HuH-7 (cell line): ENCODE measurements at regions not wholly inside any gene's neighbourhood (a gene's known extent, or its start where the extent isn't known, plus 50 kb on each side); places are given as distances from the start of the nearest gene placed in this dataset.
"Not testable (repeated sequence)": the region's sequence is repeated elsewhere in the genome, so short reads cannot be mapped to it uniquely, and the experiment has no call there.

Source experiments
- DNase-seq: peaks from one replicate; pipeline ENCODE4 v3.0.0; 2011; ENCODE audit warnings: low spot score

DNA sequence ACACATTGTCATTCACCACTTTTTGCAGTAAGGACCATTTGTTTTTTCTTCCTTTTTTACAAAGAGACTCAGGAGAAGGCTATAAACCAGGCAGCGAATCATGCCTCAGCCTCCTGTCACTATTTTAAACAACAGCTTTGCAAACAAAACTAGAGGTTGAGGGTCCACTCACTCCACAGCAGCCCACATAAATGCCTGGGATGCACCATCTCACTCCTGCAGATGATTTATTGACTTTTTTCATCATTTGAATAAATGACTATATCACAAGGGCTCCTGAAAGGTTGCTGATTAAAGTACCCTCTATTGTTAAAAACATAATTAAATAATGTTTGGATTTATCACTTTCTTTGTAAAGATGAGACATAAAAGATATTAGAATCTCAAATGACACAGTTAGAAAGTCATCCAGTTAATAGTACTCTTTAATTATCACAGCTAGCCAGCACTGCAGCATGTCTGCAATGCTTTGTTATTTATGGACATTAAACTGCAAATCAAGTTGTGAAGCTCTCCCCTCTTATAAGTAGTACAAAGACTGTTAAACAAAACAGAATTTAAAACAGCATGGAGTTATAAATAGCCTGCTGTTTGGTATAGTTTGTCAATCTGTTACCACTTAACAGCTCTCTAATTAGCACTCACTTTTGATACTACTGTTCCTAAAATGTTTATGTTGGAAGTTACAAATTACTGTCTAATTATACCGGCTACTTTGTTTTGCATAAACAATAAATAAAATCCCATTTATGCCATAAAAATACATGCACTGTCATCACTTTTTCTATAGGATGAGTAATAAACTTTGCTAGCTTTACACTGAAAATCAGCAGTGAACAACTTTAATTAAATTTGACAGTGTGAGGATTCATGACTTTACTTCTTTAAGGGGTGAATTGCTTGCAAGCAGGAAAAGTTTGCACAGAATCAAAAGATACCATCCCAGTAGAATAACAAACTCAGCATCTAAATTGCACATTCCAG, 853.2 kb downstream of the UQCRFS1 start:
- no peak for DNase-seq

DNA sequence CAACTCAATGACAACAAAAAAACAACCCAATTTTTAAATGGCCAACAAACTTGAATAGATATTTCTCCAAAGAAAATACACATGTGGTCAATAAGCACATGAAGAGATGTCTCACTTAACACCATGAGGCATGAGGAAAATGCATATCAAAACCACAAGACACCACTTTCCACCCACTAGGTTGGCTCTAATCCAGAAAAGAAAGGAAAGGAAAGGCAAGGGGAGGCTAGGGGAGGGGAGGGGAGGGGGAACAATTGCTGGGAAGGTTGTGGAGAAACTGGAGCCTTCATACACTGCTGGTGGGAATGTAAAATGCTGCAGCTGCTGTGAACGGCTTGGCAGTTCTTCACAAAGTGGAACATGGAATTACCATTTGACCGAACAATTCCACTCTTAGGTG, 854.3 kb downstream of the UQCRFS1 start:
- DNase-seq: no peak

- no peak for DNase-seq
Measured at GRCh38 chr19:28351761-28352160, 861.2 kb downstream of the UQCRFS1 start.

DNA sequence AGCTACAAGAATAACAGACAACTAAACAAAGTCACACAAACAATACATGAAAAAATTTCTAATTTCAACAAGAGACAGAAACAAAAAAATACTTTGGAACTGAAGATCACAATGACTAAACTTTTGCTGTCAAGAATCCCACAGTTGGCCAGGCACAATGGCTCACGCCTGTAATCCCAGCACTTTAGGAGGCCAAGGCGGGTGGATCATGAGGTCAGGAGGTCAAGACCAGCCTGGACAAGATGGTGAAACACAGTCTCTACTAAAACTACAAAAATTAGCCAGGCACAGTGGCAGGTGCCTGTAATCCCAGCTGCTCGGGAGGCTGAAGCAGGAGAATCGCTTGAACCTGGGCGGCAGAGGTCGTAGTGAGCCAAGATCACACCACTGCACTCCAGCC, 861.6 kb downstream of the UQCRFS1 start:
- DNase-seq: not testable (repeated sequence)

- no peak for DNase-seq
Measured at GRCh38 chr19:28350673-28351072, 862.3 kb downstream of the UQCRFS1 start.

- no peak for DNase-seq
Measured at GRCh38 chr19:28350037-28350436, 862.9 kb downstream of the UQCRFS1 start.

GRCh38 chr19:28349604-28350003, 863.3 kb downstream of the UQCRFS1 start:
- DNase-seq: no peak

DNA sequence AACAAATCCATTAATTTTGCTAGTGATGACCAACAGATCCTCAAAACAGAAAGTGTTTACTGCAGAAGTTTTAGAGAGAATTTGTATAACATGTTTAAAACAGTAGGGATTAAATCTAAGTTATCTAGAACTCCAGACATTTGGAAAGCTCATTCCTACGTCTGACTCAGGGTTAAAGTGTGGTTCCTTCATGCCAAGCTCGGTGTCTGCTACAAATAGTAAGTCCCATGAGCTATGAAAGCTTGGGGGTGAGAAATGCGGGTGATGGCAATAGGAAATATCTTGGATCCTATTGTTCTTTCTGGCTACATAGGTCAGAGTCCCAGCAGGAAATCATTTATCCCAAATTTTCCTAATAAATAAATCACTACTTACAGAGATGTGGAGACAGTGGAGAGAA, 867.1 kb downstream of the UQCRFS1 start:
- no peak for DNase-seq

- no peak for DNase-seq
Measured at GRCh38 chr19:28341810-28342350, 871.1 kb downstream of the UQCRFS1 start.

DNA sequence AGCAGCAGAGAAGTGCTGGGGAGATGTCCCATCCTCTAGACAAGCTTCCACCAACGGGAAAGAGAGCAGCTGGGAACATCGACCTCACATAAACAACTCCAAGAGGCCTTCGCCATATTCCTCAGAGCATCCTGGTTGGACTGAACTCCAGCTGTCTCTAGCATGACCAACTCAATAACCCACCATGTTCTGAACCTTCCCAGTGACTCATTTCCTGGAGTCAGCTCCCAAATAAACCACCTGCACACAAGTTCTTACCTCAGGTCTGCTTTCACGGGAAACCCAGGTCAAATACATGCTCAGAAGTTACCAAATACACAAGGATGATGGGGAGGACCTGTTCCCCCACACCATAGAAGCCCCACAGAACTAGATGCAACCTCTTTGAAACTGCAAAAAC, 878.5 kb downstream of the UQCRFS1 start:
- no peak for DNase-seq

GRCh38 chr19:28333909-28334308, 879.0 kb downstream of the UQCRFS1 start:
- DNase-seq: no peak

DNA sequence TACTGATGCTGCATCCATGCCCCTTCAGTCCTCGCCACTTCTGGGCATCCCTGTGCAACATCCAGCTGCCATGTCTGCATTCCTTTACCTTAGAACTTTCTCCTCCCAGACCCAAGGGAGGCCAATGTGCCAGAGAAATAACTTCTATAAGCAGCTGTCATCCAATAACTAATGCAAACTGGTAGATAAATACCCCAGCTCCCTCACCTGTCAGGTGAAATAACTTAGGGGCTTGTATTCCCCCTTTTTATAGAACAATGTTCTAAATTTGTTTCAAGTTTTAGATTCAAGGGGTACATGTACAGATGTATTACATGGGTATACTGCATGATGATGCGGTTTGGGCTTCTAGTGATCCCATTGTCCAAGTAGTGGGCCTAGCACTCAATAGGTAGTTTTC, 880.1 kb downstream of the UQCRFS1 start:
- DNase-seq: no peak

- DNase-seq: no peak
Measured at GRCh38 chr19:28332351-28332750, 880.6 kb downstream of the UQCRFS1 start.

GRCh38 chr19:28331596-28331995, 881.4 kb downstream of the UQCRFS1 start:
- DNase-seq: no peak

DNA sequence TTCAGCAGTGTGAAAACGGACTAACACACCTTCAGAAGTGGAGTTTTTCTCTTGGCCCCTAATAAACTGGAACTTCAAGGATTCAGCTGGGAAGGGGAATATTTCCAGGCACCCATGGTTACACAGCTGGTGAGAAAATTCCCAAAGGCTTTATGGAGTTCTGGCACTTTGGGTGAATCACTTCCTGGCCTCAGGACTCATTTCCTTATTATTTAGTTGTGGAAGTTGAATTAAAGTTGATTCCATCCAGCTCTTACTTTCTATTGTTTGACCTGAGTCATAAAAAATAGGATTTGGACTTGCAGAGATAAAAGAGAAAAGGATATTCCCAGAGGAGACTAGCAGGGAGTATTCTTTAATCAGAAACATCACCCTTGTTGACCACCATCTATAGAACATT, 882.1 kb downstream of the UQCRFS1 start:
- DNase-seq: no peak

DNA sequence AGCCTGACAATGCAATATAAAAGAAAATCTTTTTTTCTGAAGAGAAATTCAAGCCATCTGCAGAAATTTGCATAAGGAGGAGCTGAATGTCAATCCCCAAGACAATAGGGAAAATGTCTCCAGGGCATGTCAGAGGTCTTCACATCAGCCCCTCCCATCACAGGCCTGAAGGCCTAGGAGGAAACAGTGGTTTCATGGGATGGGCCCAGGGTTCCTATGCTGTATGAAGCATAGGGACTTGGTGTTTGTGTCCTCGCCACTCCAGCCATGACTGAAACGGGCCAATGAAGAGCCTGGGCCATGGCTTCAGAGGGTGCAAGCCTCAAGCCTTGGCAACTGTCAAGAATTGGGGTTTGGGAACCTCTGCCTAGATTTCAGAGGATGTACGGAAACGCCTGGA, 883.5 kb downstream of the UQCRFS1 start:
- no peak for DNase-seq

- DNase-seq: no peak
Measured at GRCh38 chr19:28327905-28328304, 885.0 kb downstream of the UQCRFS1 start.

GRCh38 chr19:28326746-28327145, 886.2 kb downstream of the UQCRFS1 start:
- no peak for DNase-seq

DNA sequence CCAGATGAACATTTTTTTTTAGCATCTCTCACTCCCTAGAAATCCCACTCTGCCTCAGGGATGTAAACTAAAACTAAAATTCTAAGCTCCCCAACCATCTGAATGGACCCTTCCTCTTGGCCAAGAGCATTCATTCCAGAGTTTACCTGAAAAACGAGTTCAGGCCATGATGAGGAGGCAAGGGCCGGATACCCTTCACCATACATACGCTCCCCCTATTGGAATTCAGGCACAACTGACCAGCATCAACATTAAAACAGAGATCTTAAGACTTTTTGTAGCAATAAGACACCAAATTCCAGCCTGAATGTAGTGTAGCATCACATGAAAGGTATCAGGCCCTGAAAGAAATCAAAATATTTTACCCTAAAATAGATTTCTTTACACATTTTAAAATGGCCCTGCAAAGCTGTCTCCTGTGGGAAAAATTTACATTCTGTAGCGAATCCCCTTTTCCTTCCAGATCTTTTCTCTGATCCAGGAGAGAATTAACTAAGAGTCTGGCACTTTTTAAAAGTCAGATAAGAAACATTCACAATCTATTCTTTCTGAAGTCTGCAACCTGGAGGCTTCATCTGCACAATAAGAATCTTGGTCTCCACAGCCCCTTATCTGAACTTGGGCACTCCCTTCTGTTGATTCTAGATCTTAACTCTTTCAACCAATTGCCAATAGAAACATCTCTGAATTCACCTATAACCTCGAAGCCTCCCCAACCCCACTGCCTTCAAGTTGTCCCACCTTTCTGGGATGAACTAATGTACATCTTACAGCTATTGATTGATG, 888.5 kb downstream of the UQCRFS1 start:
- DNase-seq: no peak

DNA sequence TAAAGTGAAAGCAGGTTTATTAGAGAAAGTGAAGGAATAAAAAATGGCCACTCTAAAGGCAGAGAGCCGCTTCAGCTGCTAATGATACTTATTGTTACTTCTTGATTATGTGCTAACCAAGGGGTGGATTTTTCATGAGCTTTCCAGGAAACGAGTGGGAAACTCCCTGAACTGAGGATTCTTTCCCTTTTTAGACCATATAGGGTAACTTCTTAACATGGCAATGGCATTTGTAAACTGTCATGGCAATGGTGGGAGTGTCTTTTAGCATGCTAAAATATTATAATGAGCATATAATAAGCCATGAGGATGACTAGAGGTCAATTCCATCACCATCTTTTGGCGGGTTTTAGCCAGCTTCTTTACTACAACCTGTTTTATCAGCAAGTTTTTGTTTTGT, 890.0 kb downstream of the UQCRFS1 start:
- DNase-seq: no peak

- no peak for DNase-seq
Measured at GRCh38 chr19:28322491-28322890, 890.5 kb downstream of the UQCRFS1 start.

DNA sequence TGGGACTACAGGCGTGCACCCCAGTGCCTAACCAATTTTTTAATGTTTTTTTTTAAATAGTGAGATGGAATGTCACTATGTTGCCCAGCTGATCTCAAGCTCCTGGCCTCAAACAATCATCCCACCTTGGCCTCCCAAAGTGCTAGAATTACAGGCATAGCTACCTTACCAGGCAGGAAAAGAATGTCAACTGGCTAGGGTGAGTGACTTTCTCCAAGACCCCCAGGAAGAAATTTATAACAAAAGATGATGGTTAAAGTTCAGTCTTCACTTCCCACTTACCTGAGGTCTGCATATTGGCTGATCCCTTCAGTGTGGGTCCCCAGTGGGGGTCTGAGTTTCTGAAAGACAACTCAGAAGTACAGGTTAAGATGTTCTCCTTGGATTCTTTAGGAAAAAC, 893.0 kb downstream of the UQCRFS1 start:
- no peak for DNase-seq

- no peak for DNase-seq
Measured at GRCh38 chr19:28319227-28319626, 893.7 kb downstream of the UQCRFS1 start.
